Ishikawa (cell line): ENCODE measurements at regions not wholly inside any gene's neighbourhood (a gene's known extent, or its start where the extent isn't known, plus 50 kb on each side); places are given as distances from the start of the nearest gene placed in this dataset.

Experiments used
- CEBPB ChIP-seq: IDR thresholded peaks from 2 replicates; pipeline ENCODE4 v1.6.1; 2012
- CREB1 ChIP-seq: IDR thresholded peaks from 2 replicates; pipeline ENCODE4 v1.6.1; 2012; ENCODE audit warnings: low read depth
- EGR1 ChIP-seq: IDR thresholded peaks from 2 replicates; pipeline ENCODE4 v1.6.1; 2012
- EP300 ChIP-seq: IDR thresholded peaks from 2 replicates; pipeline ENCODE4 v1.6.1; 2012; ENCODE audit warnings: borderline replicate concordance
- FOXM1 ChIP-seq: IDR thresholded peaks from 2 replicates; pipeline ENCODE4 v1.6.1; 2012; ENCODE audit warnings: low read depth, borderline replicate concordance
- NFIC ChIP-seq: IDR thresholded peaks from 2 replicates; pipeline ENCODE4 v1.6.1; 2012
- RAD21 ChIP-seq: IDR thresholded peaks from 2 replicates; pipeline ENCODE4 v1.6.1; 2012; ENCODE audit warnings: low read depth
- TAF1 ChIP-seq: IDR thresholded peaks from 2 replicates; pipeline ENCODE4 v1.6.1; 2012; ENCODE audit warnings: low read depth, mild to moderate bottlenecking
- TCF12 ChIP-seq: IDR thresholded peaks from 2 replicates; pipeline ENCODE4 v1.6.1; 2012; ENCODE audit warnings: low read depth
- TEAD4 ChIP-seq: IDR thresholded peaks from 2 replicates; pipeline ENCODE4 v1.6.1; 2012
- YY1 ChIP-seq: IDR thresholded peaks from 2 replicates; pipeline ENCODE4 v1.6.1; 2012; ENCODE audit warnings: low read depth
- ZBTB7A ChIP-seq: IDR thresholded peaks from 2 replicates; pipeline ENCODE4 v1.6.1; 2012; ENCODE audit warnings: low read depth
- TF ChIP-seq, protein P1 (sequence below): IDR thresholded peaks from 2 replicates; pipeline ENCODE4 v1.6.1; 2012
- TF ChIP-seq, protein P2 (sequence below): IDR thresholded peaks from 2 replicates; pipeline ENCODE4 v1.6.1; 2012
- TF ChIP-seq, protein P3 (sequence below): IDR thresholded peaks from 2 replicates; pipeline ENCODE4 v1.6.1; 2012; ENCODE audit warnings: low read depth, mild to moderate bottlenecking

DNA sequence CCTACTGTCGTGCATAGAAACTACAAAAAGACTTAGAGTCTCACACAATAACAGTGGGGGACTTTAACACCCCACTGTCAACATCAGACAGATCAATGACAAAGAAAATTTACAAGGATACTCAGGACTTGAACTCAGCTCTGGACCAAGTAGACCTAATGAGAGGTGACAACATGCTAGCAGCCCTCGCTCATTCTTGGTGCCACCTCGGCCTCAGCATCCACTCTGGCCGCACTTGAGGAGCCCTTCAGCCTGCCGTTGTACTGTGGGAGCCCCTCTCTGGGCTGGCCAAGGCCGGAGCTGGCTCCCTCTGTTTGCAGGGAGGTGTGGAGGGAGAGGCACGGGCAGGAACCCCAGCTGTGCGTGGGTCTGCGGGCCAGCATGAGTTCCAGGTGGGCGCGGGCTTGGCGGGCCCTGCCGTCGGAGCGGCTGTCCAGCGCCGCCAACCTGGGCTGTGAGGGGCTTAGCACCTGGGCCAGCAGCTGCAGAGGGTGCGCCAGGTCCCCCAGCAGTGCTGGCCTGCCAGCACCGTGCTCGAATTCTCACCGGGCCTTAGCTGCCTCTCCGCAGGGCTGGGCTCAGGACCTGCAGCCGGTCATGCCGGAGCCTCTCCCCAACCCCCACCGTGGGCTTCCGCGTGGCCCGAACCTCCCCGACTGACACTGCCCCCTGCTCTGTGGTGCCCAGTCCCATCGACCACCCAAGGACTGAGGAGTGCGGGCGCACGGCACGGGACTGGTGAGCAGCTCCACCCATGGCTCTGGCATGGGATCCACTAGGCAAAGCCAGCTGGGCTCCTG, 205.6 kb downstream of the FRK start:
- TF ChIP-seq TEAD4 = no peak
- TF ChIP-seq, protein P1, sequence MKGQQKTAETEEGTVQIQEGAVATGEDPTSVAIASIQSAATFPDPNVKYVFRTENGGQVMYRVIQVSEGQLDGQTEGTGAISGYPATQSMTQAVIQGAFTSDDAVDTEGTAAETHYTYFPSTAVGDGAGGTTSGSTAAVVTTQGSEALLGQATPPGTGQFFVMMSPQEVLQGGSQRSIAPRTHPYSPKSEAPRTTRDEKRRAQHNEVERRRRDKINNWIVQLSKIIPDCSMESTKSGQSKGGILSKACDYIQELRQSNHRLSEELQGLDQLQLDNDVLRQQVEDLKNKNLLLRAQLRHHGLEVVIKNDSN = no peak
- TF ChIP-seq, protein P2, sequence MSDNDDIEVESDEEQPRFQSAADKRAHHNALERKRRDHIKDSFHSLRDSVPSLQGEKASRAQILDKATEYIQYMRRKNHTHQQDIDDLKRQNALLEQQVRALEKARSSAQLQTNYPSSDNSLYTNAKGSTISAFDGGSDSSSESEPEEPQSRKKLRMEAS = no peak
- TF ChIP-seq EP300 = no peak

DNA sequence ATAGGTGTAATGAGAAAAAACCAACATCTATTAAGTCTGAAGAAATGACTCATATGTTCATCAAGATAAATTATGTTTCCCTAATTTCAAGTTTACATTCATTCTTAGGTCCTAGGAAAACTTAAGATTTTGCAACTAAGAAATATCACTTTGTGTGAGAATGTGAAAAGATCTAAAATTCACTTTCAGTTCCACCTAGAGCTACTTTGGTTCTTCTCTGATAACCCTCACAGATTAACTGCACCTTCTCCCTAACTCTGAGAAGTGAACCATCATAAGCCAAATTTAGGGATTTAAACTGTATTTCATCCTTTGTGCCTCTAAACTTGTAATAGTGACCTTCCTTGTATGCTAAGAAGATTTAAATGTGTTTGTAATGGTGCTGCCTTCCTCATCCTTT, 213.0 kb downstream of the FRK start:
- TF ChIP-seq TEAD4 (no peak), RAD21 (no peak), FOXM1 (no peak), TAF1 (no peak), EGR1 (no peak)
- TF ChIP-seq, protein P3, sequence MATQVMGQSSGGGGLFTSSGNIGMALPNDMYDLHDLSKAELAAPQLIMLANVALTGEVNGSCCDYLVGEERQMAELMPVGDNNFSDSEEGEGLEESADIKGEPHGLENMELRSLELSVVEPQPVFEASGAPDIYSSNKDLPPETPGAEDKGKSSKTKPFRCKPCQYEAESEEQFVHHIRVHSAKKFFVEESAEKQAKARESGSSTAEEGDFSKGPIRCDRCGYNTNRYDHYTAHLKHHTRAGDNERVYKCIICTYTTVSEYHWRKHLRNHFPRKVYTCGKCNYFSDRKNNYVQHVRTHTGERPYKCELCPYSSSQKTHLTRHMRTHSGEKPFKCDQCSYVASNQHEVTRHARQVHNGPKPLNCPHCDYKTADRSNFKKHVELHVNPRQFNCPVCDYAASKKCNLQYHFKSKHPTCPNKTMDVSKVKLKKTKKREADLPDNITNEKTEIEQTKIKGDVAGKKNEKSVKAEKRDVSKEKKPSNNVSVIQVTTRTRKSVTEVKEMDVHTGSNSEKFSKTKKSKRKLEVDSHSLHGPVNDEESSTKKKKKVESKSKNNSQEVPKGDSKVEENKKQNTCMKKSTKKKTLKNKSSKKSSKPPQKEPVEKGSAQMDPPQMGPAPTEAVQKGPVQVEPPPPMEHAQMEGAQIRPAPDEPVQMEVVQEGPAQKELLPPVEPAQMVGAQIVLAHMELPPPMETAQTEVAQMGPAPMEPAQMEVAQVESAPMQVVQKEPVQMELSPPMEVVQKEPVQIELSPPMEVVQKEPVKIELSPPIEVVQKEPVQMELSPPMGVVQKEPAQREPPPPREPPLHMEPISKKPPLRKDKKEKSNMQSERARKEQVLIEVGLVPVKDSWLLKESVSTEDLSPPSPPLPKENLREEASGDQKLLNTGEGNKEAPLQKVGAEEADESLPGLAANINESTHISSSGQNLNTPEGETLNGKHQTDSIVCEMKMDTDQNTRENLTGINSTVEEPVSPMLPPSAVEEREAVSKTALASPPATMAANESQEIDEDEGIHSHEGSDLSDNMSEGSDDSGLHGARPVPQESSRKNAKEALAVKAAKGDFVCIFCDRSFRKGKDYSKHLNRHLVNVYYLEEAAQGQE = no peak

DNA sequence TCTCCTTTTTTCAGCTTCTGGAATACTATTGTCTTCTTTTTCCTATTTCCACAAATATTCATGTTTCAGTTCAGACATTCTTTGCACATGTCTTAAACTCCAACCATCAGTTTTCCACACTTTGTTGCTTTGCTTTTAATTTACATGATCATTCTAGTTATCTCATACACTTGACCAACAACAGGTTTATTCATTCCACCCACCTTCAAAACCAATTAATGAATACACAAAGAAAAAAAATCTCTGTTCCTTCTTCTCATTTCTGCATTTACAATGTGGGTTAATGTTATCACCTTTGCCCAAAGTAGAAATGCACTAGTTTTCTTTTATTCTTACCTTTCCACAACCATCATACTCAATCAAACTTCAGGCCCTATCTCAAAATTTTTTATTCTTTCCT, 216.7 kb downstream of the FRK start:
- TF ChIP-seq CREB1 = no peak
- TF ChIP-seq YY1 = no peak
- no peak for TF ChIP-seq NFIC
- no peak for TF ChIP-seq EP300
- TF ChIP-seq EGR1 = no peak
- TF ChIP-seq, protein P1 = no peak
- TF ChIP-seq TCF12 = no peak
- TF ChIP-seq, protein P2 = no peak
- no peak for TF ChIP-seq TEAD4
- no peak for TF ChIP-seq RAD21
- TF ChIP-seq FOXM1 = no peak
- TF ChIP-seq, protein P3 = no peak
- no peak for TF ChIP-seq CEBPB
- TF ChIP-seq TAF1 = no peak
- no peak for TF ChIP-seq ZBTB7A

DNA sequence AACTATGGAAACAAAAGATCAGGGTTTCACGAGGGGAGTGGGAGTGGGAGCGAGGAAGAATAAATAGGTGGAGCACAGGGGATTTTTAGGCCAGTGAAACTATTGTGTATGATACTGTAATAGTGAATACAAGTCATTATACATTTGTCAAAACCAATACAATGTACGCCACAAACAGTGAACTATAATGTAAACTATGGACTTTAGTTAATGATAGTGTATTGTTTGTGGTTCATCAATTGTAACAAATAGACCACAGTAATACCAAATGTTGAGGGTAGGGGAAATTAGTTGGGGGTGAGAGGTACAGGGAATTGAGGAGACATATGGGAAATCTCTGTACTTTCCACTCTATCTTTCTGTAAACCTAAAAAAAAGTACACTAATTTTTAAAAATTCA, 218.4 kb downstream of the FRK start:
- TF ChIP-seq ZBTB7A (no peak), YY1 (no peak), CREB1 (no peak), NFIC (no peak), EGR1 (no peak), RAD21 (no peak), TAF1 (no peak), CEBPB (no peak), FOXM1 (no peak), TEAD4 (no peak)
- TF ChIP-seq, protein P3 = no peak
- TF ChIP-seq, protein P1 = no peak
- TF ChIP-seq, protein P2 = no peak
